ENCODE measurements at regions not wholly inside any gene's neighbourhood (a gene's known extent, or its start where the extent isn't known, plus 50 kb on each side); places are given as distances from the start of the nearest gene placed in this dataset.

- TF ChIP-seq, protein P1, sequence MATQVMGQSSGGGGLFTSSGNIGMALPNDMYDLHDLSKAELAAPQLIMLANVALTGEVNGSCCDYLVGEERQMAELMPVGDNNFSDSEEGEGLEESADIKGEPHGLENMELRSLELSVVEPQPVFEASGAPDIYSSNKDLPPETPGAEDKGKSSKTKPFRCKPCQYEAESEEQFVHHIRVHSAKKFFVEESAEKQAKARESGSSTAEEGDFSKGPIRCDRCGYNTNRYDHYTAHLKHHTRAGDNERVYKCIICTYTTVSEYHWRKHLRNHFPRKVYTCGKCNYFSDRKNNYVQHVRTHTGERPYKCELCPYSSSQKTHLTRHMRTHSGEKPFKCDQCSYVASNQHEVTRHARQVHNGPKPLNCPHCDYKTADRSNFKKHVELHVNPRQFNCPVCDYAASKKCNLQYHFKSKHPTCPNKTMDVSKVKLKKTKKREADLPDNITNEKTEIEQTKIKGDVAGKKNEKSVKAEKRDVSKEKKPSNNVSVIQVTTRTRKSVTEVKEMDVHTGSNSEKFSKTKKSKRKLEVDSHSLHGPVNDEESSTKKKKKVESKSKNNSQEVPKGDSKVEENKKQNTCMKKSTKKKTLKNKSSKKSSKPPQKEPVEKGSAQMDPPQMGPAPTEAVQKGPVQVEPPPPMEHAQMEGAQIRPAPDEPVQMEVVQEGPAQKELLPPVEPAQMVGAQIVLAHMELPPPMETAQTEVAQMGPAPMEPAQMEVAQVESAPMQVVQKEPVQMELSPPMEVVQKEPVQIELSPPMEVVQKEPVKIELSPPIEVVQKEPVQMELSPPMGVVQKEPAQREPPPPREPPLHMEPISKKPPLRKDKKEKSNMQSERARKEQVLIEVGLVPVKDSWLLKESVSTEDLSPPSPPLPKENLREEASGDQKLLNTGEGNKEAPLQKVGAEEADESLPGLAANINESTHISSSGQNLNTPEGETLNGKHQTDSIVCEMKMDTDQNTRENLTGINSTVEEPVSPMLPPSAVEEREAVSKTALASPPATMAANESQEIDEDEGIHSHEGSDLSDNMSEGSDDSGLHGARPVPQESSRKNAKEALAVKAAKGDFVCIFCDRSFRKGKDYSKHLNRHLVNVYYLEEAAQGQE (IDR thresholded peaks at IDR 0.05; ENCODE audit: low read depth, low read length): no peak
Measured at GRCh38 chr7:132653366-132653930, 77.2 kb upstream of the PLXNA4 start (continued).

- Histone ChIP-seq H3K27ac (ENCODE audit: low read depth in 2 of 2, low read length in 1 of 2) (no peak overlapping the region), H3K4me1 (ENCODE audit: control insufficient read depth in 1 of 2, insufficient read depth in 2 of 2, low read depth in 1 of 2, low read length in 1 of 2) (no peaks in the 10 kb centered on the region), H3K9me2 (no peaks in the 10 kb centered on the region), H3K79me2 (ENCODE audit: insufficient read depth) (no peaks in the 10 kb centered on the region), H4K20me1 (ENCODE audit: insufficient read depth) (no peaks in the 10 kb centered on the region), H2AFZ (ENCODE audit: low read depth) (no peak overlapping the region), H3K27me3 (ENCODE audit: insufficient read depth) (no peaks in the 10 kb centered on the region), H3K9me3 (no peaks in the 10 kb centered on the region), H3K4me3 (ENCODE audit: low read depth in 2 of 2, low read length in 1 of 2) (no peak overlapping the region), H3F3A (replicated peaks; ENCODE audit: insufficient read depth) (no peaks in the 10 kb centered on the region), H3K36me3 (replicated peaks in 1 of 2; ENCODE audit: control insufficient read depth in 1 of 2, insufficient read depth in 2 of 2, low read length in 1 of 2) (no peaks in the 10 kb centered on the region), H3K4me2 (no peak overlapping the region), H3K9ac (no peak overlapping the region)
- WGBS (ENCODE audit: low lambda C conversion rate): 24% methylated on average over 1 of the region's 1 CpG
- POLR2A ChIA-PET: no interaction called here
- no peak for DNase-seq
- TF ChIP-seq YY1 (IDR thresholded peaks at IDR 0.05; ENCODE audit: low read depth): no peak
- TF ChIP-seq GABPA (IDR thresholded peaks at IDR 0.05; ENCODE audit: low read depth): no peak
- TF ChIP-seq EP300 (IDR thresholded peaks at IDR 0.05; ENCODE audit: borderline replicate concordance in 1 of 2, low read depth in 1 of 2, low read length in 1 of 2): no peak
- TF ChIP-seq TEAD4 (IDR thresholded peaks at IDR 0.05; ENCODE audit: borderline replicate concordance, insufficient read depth): no peak
- no peak for TF ChIP-seq JUND (IDR thresholded peaks at IDR 0.05)
- CTCF ChIA-PET: interaction anchor here (1.4 to 2.1 kb wide), 3 partner anchors 9 to 70 kb away, joined by 3 to 6 read pairs (median 4); no protein-coding TSS in a partner anchor
Measured at GRCh38 chr7:132652507-132652906, 76.2 kb upstream of the PLXNA4 start.

DNA sequence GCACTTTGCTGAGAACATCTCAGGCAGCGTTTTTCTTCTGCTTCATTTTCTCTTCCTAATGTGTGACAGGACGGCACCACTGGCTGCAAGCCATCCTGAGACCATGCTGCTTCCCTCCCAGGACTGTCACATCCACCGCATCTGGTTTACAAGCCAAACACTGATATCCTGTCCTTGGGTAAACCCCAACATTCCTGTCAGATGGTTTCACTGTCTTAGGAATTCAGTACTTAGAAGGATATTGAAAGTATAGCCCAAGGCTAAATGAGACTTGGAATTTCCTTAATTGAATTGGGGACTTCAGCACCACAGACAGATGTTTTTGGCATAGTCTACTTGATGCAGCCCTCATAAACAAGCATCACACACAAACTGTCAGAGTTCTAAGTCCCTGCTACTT is 74.2 kb upstream of the PLXNA4 start:
- DNase-seq: no peak
- H3K36me3 ChIP-seq (replicated peaks in 1 of 2; ENCODE audit: control insufficient read depth in 1 of 2, insufficient read depth in 2 of 2, low read length in 1 of 2): no peaks in the 10 kb centered on the region

More for the DNA sequence above, 74.2 kb upstream of the PLXNA4 start:
- Histone ChIP-seq H2AFZ (ENCODE audit: low read depth) (no peak overlapping the region), H3K4me3 (ENCODE audit: low read depth in 2 of 2, low read length in 1 of 2) (0 out of 4 replicates have a peak overlapping the region, but pooled peaks of 1 of the 2 experiments have one; percentile 1), H3K9me2 (no peaks in the 10 kb centered on the region), H3K27me3 (ENCODE audit: insufficient read depth) (no peaks in the 10 kb centered on the region), H4K20me1 (ENCODE audit: insufficient read depth) (no peaks in the 10 kb centered on the region), H3K9ac (no peak overlapping the region), H3K4me1 (ENCODE audit: control insufficient read depth in 1 of 2, insufficient read depth in 2 of 2, low read depth in 1 of 2, low read length in 1 of 2) (no peaks in the 10 kb centered on the region), H3K4me2 (peak overlapping the region; percentile 9; the same call in 1 of the 2 replicates), H3F3A (replicated peaks; ENCODE audit: insufficient read depth) (no peaks in the 10 kb centered on the region), H3K27ac (ENCODE audit: low read depth in 2 of 2, low read length in 1 of 2) (peak overlapping the region in 1 of 2 experiments; percentile 17; a peak in 1 of 4 replicates), H3K79me2 (ENCODE audit: insufficient read depth) (no peaks in the 10 kb centered on the region), H3K9me3 (no peaks in the 10 kb centered on the region)
- CTCF ChIA-PET: interaction anchor here (1.0 to 1.2 kb wide), 3 partner anchors 10 to 99 kb away, joined by 3 to 4 read pairs (median 4); no protein-coding TSS in a partner anchor
- POLR2A ChIA-PET: no interaction called here
- 6% methylated on average over 3 of the region's 3 CpGs for WGBS (ENCODE audit: low lambda C conversion rate)
- TF ChIP-seq TEAD4 (IDR thresholded peaks at IDR 0.05; ENCODE audit: borderline replicate concordance, insufficient read depth) (no peak), TCF12 (IDR thresholded peaks at IDR 0.05) (peak; percentile 36; the same call in 1 of the 2 replicates), PBX3 (IDR thresholded peaks at IDR 0.05) (peak; percentile 26; the same call in 1 of the 2 replicates)
- TF ChIP-seq, protein P1 (IDR thresholded peaks at IDR 0.05; ENCODE audit: low read depth, low read length): peak; percentile 84
- TF ChIP-seq, protein P2, sequence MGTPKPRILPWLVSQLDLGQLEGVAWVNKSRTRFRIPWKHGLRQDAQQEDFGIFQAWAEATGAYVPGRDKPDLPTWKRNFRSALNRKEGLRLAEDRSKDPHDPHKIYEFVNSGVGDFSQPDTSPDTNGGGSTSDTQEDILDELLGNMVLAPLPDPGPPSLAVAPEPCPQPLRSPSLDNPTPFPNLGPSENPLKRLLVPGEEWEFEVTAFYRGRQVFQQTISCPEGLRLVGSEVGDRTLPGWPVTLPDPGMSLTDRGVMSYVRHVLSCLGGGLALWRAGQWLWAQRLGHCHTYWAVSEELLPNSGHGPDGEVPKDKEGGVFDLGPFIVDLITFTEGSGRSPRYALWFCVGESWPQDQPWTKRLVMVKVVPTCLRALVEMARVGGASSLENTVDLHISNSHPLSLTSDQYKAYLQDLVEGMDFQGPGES (IDR thresholded peaks at IDR 0.05; ENCODE audit: low read depth, low read length): no peak
